ENCODE measurements at regions not wholly inside any gene's neighbourhood (a gene's known extent, or its start where the extent isn't known, plus 50 kb on each side); places are given as distances from the start of the nearest gene placed in this dataset.

- TF ChIP-seq EZH2phosphoT487 (IDR thresholded peaks at IDR 0.05; ENCODE audit: insufficient read depth, low read depth) (no peak), EZH2 (IDR thresholded peaks at IDR 0.05; ENCODE audit: insufficient read depth, poor library complexity, severe bottlenecking) (no peak)
These were observed 317.9 kb upstream of the VRK2 start for GRCh38 chr2:57728691-57729090.

Measured in GM23248 (cell line).